ENCODE measurements at regions not wholly inside any gene's neighbourhood (a gene's known extent, or its start where the extent isn't known, plus 50 kb on each side); places are given as distances from the start of the nearest gene placed in this dataset.

DNA sequence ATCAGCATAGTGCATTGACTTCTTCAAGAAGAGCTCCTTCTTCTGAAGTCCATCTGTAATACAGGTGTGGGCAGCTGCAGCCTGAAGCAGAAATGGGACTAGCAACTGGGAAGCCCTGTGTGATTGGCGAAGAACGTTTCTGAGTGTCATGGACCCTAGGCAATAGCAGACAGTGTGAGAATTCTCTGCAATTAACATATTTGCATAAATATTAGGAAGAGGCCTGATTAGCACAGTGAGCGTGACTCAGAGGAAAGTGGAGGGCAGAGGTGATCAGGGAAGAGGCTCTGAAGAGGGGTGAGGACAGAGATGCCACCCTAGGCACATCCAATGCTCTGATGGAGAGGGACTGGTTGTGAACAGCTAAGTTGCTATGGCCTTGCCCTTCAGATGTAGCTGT, 171.2 kb upstream of the ZBED5 start:
- no peak for TF ChIP-seq EZH2 (IDR thresholded peaks at IDR 0.05; ENCODE audit: insufficient read depth, low read length)
- TF ChIP-seq, protein P1, sequence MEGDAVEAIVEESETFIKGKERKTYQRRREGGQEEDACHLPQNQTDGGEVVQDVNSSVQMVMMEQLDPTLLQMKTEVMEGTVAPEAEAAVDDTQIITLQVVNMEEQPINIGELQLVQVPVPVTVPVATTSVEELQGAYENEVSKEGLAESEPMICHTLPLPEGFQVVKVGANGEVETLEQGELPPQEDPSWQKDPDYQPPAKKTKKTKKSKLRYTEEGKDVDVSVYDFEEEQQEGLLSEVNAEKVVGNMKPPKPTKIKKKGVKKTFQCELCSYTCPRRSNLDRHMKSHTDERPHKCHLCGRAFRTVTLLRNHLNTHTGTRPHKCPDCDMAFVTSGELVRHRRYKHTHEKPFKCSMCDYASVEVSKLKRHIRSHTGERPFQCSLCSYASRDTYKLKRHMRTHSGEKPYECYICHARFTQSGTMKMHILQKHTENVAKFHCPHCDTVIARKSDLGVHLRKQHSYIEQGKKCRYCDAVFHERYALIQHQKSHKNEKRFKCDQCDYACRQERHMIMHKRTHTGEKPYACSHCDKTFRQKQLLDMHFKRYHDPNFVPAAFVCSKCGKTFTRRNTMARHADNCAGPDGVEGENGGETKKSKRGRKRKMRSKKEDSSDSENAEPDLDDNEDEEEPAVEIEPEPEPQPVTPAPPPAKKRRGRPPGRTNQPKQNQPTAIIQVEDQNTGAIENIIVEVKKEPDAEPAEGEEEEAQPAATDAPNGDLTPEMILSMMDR (IDR thresholded peaks at IDR 0.05; ENCODE audit: insufficient read depth, low read depth, low read length), result no peak
